ENCODE measurements at regions not wholly inside any gene's neighbourhood (a gene's known extent, or its start where the extent isn't known, plus 50 kb on each side); places are given as distances from the start of the nearest gene placed in this dataset.

DNA sequence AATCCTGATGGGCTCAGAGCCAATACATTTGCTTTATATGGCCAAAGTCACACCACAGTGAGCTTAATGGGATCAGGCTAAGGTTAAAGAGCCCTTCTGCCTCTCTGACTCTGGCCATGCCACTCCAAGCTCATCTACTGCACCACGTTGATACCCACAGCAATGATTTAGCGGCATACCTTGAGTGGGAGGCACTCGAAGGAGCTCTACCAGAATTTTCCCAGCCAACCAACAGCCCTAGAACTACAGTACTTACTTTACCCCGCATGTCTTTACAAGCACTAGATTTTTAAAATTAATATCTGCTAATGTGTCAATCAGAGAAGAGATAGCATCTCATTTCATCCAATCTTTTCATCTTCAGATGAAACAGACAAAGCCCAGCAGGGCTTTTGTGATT, 300.5 kb downstream of the GRIN2B start:
- Histone ChIP-seq H3K9me3 (ENCODE audit: control insufficient read depth, low read length) (no peaks in the 10 kb centered on the region), H3K27me3 (replicated peaks; ENCODE audit: control insufficient read depth, insufficient read depth, low read length) (peaks cover 23% of the 10 kb centered on the region), H3K4me1 (ENCODE audit: control insufficient read depth, insufficient read depth, low read length) (no peaks in the 10 kb centered on the region), H3K4me3 (ENCODE audit: low read length) (no peak overlapping the region), H3K9ac (ENCODE audit: low read length) (no peak overlapping the region), H3K36me3 (ENCODE audit: control insufficient read depth, insufficient read depth, low read length, severe bottlenecking) (no peaks in the 10 kb centered on the region)
- DNase-seq (ENCODE audit: low read depth): no peak

GRCh38 chr12:13676880-13677279, 304.5 kb downstream of the GRIN2B start:
- no peaks in the 10 kb centered on the region for H3K4me1 ChIP-seq (ENCODE audit: control insufficient read depth, insufficient read depth, low read length)
- H3K27me3 ChIP-seq (replicated peaks; ENCODE audit: control insufficient read depth, insufficient read depth, low read length): peaks cover 32% of the 10 kb centered on the region
- H3K4me3 ChIP-seq (ENCODE audit: low read length): no peak overlapping the region
- no peaks in the 10 kb centered on the region for H3K9me3 ChIP-seq (ENCODE audit: control insufficient read depth, low read length)
- DNase-seq (ENCODE audit: low read depth): no peak
- H3K36me3 ChIP-seq (ENCODE audit: control insufficient read depth, insufficient read depth, low read length, severe bottlenecking): no peaks in the 10 kb centered on the region
- no peak overlapping the region for H3K9ac ChIP-seq (ENCODE audit: low read length)

GRCh38 chr12:13670285-13670866, 311.0 kb downstream of the GRIN2B start:
- no peak for DNase-seq (ENCODE audit: low read depth)
- no peak overlapping the region for H3K4me3 ChIP-seq (ENCODE audit: low read length)
- H3K4me1 ChIP-seq (ENCODE audit: control insufficient read depth, insufficient read depth, low read length): no peaks in the 10 kb centered on the region
- no peak overlapping the region for H3K9ac ChIP-seq (ENCODE audit: low read length)
- no peaks in the 10 kb centered on the region for H3K36me3 ChIP-seq (ENCODE audit: control insufficient read depth, insufficient read depth, low read length, severe bottlenecking)
- H3K9me3 ChIP-seq (ENCODE audit: control insufficient read depth, low read length): no peaks in the 10 kb centered on the region
- H3K27me3 ChIP-seq (replicated peaks; ENCODE audit: control insufficient read depth, insufficient read depth, low read length): peaks cover 36% of the 10 kb centered on the region

DNA sequence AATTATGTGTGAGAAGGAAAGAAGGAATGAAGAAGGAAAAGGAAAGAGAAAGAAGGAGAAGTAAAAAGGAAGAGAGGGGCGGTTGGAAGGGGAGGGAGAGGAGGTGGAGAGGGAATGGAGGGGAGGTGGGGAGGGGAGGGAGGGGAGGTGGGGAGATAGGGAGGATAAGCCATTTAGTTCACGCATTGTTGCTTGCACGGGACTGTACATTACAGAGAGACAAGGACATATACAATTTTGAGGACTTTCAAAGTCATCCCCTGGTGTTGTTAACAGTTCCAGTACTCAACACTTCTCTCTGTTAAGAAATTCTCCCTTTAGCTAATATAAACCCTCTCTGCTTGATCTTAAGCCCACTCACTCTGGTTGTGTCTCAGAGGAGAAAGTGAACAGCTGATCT, 312.5 kb downstream of the GRIN2B start:
- DNase-seq (ENCODE audit: low read depth): no peak
- Histone ChIP-seq H3K27me3 (replicated peaks; ENCODE audit: control insufficient read depth, insufficient read depth, low read length) (peaks cover 36% of the 10 kb centered on the region), H3K4me1 (ENCODE audit: control insufficient read depth, insufficient read depth, low read length) (no peaks in the 10 kb centered on the region), H3K4me3 (ENCODE audit: low read length) (no peak overlapping the region), H3K36me3 (ENCODE audit: control insufficient read depth, insufficient read depth, low read length, severe bottlenecking) (no peaks in the 10 kb centered on the region), H3K9ac (ENCODE audit: low read length) (no peak overlapping the region), H3K9me3 (ENCODE audit: control insufficient read depth, low read length) (no peaks in the 10 kb centered on the region)

- no peak for DNase-seq (ENCODE audit: low read depth)
- no peaks in the 10 kb centered on the region for H3K4me1 ChIP-seq (ENCODE audit: control insufficient read depth, insufficient read depth, low read length)
These were observed 314.6 kb downstream of the GRIN2B start for GRCh38 chr12:13666806-13667205.

GRCh38 chr12:13661005-13661887, 320.2 kb downstream of the GRIN2B start:
- Histone ChIP-seq H3K4me1 (ENCODE audit: control insufficient read depth, insufficient read depth, low read length) (no peaks in the 10 kb centered on the region), H3K9me3 (ENCODE audit: control insufficient read depth, low read length) (no peaks in the 10 kb centered on the region), H3K9ac (ENCODE audit: low read length) (no peak overlapping the region), H3K27me3 (replicated peaks; ENCODE audit: control insufficient read depth, insufficient read depth, low read length) (peaks cover 4% of the 10 kb centered on the region), H3K36me3 (ENCODE audit: control insufficient read depth, insufficient read depth, low read length, severe bottlenecking) (no peaks in the 10 kb centered on the region), H3K4me3 (ENCODE audit: low read length) (no peak overlapping the region)
- DNase-seq (ENCODE audit: low read depth): peak; percentile 80

More at GRCh38 chr12:13666806-13667205, 314.6 kb downstream of the GRIN2B start:
- Histone ChIP-seq H3K36me3 (ENCODE audit: control insufficient read depth, insufficient read depth, low read length, severe bottlenecking) (no peaks in the 10 kb centered on the region), H3K9me3 (ENCODE audit: control insufficient read depth, low read length) (no peaks in the 10 kb centered on the region), H3K4me3 (ENCODE audit: low read length) (no peak overlapping the region), H3K27me3 (replicated peaks; ENCODE audit: control insufficient read depth, insufficient read depth, low read length) (peaks cover 22% of the 10 kb centered on the region), H3K9ac (ENCODE audit: low read length) (no peak overlapping the region)

DNA sequence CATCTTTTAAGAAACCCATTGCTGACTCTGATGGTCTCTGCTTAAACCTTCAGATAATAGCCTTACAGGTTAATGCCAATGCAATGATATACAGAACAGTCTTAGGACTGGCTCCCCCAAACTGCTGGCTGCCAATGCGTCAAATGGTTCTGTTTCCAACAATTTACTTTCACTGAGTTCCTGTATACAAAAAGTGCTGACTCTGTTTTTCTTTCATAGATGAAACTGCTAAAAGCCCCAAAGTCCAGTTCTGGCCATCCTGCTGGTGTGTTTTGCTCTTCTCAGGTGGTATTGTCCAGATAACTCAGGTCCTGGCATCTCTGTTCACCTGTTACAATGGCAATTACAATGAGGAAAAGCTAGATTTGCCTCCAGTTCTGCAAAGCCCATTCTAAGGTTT, 326.9 kb downstream of the GRIN2B start:
- Histone ChIP-seq H3K36me3 (ENCODE audit: control insufficient read depth, insufficient read depth, low read length, severe bottlenecking) (no peaks in the 10 kb centered on the region), H3K4me3 (ENCODE audit: low read length) (no peak overlapping the region), H3K4me1 (ENCODE audit: control insufficient read depth, insufficient read depth, low read length) (no peaks in the 10 kb centered on the region), H3K27me3 (replicated peaks; ENCODE audit: control insufficient read depth, insufficient read depth, low read length) (peaks cover 6% of the 10 kb centered on the region), H3K9ac (ENCODE audit: low read length) (no peak overlapping the region), H3K9me3 (ENCODE audit: control insufficient read depth, low read length) (no peaks in the 10 kb centered on the region)
- no peak for DNase-seq (ENCODE audit: low read depth)

- no peaks in the 10 kb centered on the region for H3K9me3 ChIP-seq (ENCODE audit: control insufficient read depth, low read length)
- H3K4me3 ChIP-seq (ENCODE audit: low read length): no peak overlapping the region
- no peaks in the 10 kb centered on the region for H3K36me3 ChIP-seq (ENCODE audit: control insufficient read depth, insufficient read depth, low read length, severe bottlenecking)
- DNase-seq (ENCODE audit: low read depth): no peak
- no peaks in the 10 kb centered on the region for H3K4me1 ChIP-seq (ENCODE audit: control insufficient read depth, insufficient read depth, low read length)
- H3K9ac ChIP-seq (ENCODE audit: low read length): no peak overlapping the region
- peaks cover 6% of the 10 kb centered on the region for H3K27me3 ChIP-seq (replicated peaks; ENCODE audit: control insufficient read depth, insufficient read depth, low read length)
These were observed 329.3 kb downstream of the GRIN2B start for GRCh38 chr12:13652105-13652504.

GRCh38 chr12:13635709-13636108, 345.7 kb downstream of the GRIN2B start:
- H3K9me3 ChIP-seq (ENCODE audit: control insufficient read depth, low read length): no peaks in the 10 kb centered on the region
- no peak overlapping the region for H3K4me3 ChIP-seq (ENCODE audit: low read length)
- no peak overlapping the region for H3K9ac ChIP-seq (ENCODE audit: low read length)
- H3K4me1 ChIP-seq (ENCODE audit: control insufficient read depth, insufficient read depth, low read length): no peaks in the 10 kb centered on the region
- H3K27me3 ChIP-seq (replicated peaks; ENCODE audit: control insufficient read depth, insufficient read depth, low read length): peaks cover 6% of the 10 kb centered on the region
- H3K36me3 ChIP-seq (ENCODE audit: control insufficient read depth, insufficient read depth, low read length, severe bottlenecking): no peaks in the 10 kb centered on the region
- DNase-seq (ENCODE audit: low read depth): no peak

DNA sequence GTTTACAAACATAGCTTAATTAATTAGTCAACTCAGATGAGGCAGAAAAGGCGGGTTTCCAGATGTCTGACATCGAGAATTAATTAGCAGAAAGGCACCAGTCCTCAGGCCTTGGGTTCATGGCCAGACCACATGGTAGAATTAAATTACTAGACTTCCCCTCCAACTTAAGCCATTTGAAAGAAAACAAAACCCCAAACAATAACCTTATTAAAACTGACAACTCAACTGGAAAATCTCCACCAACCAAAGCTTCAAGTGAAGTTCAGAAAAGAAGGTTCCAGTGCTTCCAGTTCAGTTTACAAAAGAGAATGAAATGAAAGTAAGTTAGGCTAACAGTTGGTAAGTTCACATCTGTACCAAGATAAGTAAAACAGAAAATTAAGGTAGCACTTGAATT, 349.5 kb downstream of the GRIN2B start:
- H3K36me3 ChIP-seq (ENCODE audit: control insufficient read depth, insufficient read depth, low read length, severe bottlenecking): no peaks in the 10 kb centered on the region
- peaks cover 6% of the 10 kb centered on the region for H3K27me3 ChIP-seq (replicated peaks; ENCODE audit: control insufficient read depth, insufficient read depth, low read length)
- no peaks in the 10 kb centered on the region for H3K4me1 ChIP-seq (ENCODE audit: control insufficient read depth, insufficient read depth, low read length)
- DNase-seq (ENCODE audit: low read depth): no peak
- H3K4me3 ChIP-seq (ENCODE audit: low read length): no peak overlapping the region
- no peak overlapping the region for H3K9ac ChIP-seq (ENCODE audit: low read length)
- H3K9me3 ChIP-seq (ENCODE audit: control insufficient read depth, low read length): no peaks in the 10 kb centered on the region

- Histone ChIP-seq H3K4me3 (ENCODE audit: low read length) (no peak overlapping the region), H3K27me3 (replicated peaks; ENCODE audit: control insufficient read depth, insufficient read depth, low read length) (peaks cover 6% of the 10 kb centered on the region), H3K36me3 (ENCODE audit: control insufficient read depth, insufficient read depth, low read length, severe bottlenecking) (no peaks in the 10 kb centered on the region), H3K4me1 (ENCODE audit: control insufficient read depth, insufficient read depth, low read length) (no peaks in the 10 kb centered on the region), H3K9ac (ENCODE audit: low read length) (no peak overlapping the region), H3K9me3 (ENCODE audit: control insufficient read depth, low read length) (no peaks in the 10 kb centered on the region)
- no peak for DNase-seq (ENCODE audit: low read depth)
These were observed 351.0 kb downstream of the GRIN2B start for GRCh38 chr12:13630354-13630753.

Measured in adipocyte (in vitro differentiated cells).